HG02642 (cell line): ENCODE measurements at regions not wholly inside any gene's neighbourhood (a gene's known extent, or its start where the extent isn't known, plus 50 kb on each side); places are given as distances from the start of the nearest gene placed in this dataset.

ENCODE experiments used
- ATAC-seq: cut with Tn5 transposase; IDR thresholded peaks from one replicate; pipeline ENCODE4 v1.9.1; 2021; ENCODE audit warnings: mild to moderate bottlenecking; ENCODE audit not compliant: unreplicated experiment, poor library complexity

DNA sequence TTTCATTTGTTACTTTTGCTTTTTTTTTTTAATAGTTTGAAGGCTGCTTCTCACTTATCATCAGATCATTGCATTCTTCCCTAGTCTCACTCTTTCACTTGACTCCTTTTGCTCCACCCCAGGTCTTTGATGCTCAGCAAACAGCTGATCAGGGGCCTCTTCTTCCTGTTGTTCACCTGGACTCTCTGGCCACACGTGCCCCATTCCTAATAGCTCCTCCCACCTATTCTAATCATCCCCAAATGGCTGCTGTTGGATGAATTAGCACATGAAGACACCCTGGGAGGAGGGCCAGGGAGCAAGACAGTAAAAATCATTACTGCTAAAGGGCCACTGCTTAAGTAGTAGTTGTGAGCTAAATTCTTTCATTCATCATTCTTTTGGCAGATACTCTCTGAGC, 119.5 kb downstream of the MAB21L3 start:
- ATAC-seq: no peak

DNA sequence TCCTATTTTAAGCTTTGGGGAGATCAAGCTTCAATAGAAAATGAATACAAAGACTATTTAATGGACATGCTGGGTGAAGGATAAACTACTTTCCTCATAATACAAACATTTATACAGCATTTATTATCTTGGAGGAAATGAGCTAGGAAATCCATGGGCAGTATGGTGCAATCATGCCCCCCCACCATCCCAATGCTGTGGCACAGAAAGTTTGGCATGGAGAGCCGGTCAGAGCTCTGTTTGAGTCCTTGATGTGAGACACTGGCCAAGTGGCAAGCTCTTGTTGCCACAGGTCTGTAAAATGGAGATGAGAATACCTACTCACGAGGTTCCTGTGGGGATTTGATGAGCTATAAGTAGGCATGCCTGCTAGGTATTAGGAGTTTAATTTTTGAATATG, 120.6 kb downstream of the MAB21L3 start:
- ATAC-seq: no peak

DNA sequence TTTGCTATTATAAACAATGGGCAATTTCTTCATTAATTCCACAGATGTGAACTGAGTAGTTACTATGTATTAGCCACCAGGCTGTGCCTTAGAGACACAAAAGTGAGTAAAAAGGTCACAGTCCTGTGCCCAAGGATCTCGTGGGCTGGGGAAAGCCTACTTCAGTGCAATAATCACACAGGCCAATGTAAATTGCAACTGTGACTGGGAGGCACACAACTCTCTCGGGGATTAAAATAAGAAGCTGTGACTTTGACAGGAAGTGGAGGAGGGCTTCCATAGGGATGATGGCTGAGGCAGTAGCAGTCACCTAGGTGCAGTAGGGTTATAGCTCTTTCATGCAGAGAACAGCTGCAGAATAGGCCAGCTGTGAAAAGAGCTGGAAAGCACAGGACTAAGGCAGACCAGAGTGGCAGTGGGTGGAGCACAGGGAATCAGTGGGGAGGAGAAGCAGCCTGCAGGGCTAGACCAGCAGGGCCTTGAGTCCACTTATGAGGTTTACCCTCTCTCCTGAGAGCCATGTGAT, 121.9 kb downstream of the MAB21L3 start:
- ATAC-seq: no peak

DNA sequence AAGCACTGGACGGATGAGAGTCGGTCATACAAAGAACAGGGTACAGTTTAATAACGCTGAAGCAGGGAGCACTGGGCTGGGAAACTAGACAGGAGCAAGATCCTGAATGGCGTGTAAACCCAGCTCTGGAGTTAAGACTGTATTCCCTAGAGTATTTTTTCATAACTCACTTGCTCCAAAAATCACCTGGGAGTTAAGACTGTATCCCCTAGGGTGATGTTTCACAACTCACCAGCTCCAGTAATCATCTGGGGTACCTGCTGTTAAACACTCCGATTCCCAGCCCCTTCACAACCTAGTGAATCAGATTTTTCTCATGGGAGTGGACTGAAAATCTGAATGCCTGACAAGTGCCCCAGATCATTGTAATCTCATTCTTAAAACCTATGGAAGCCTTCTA, 123.2 kb downstream of the MAB21L3 start:
- no peak for ATAC-seq

DNA sequence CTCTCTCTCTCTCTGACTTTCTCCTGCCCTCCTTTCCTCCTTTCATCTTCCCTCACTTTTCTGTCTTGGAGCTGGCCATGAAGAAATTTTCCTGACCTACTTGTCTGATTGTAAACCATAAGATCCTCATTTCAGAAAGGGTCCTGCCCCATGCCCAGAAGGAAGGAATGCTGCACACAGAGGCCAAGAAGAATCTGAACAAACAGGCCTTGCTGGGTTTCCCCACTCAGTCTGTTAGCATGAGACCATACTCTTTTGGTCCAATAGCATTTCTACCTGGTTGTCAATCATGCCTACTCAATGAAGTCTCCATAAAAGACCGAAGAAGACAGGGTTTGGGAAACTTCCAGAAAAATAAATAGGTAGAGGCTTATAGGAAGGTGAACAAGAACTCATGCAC, 128.7 kb downstream of the MAB21L3 start:
- no peak for ATAC-seq

DNA sequence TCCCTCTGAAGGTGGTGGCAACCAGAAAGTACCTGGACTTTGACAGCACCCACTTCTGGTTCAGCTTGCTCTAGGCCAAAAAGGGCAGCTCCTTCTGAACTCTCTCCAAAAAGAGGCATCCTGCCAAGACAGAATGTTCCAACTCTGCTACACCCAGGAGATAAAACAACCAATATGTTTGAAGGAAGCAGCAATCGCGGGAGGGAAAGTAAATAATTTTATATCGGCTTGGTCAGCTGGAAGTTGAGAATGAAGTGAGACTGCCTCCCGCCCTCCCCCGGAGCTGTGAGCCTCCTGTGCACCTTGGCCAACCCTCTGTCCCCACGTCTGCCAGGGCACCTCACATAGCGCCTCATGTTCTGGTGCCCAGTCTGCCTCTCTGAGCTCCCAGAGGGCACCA, 130.3 kb upstream of the ATP1A1 start:
- ATAC-seq: no peak

DNA sequence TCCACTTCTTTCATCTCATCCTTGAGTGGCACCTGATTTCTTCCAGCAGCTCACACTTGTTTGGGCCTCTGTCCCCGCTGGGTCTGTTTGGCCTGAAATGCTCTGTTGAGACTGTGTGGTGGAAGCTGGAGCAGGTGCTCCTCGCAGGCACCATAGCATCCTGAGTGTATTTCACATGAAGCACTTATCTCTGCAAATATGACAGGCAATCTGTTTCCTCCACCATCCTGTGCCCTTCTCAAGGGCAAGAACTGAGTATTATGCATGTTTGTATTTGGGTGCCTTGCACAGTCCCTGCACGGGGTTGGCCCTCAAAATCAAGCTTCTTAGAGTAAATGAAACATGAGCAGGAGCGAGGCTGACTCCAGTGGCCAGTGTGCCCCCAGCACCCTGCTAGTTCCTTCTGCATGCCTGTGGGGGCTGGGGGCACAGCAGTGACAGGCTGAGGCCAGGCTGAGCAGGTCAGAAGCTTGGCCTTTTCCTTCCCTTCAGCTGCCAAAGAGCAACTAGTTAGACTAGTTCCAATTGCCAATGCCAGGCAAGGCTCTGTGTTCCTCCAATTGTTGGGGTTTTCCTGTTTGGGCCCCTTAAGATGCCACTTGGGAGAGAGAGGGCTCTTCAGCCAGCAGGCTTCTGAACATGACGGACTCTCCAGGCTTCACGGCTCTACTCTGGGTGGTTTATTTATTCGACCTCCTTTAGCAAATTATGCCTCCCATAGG, 129.6 kb upstream of the ATP1A1 start:
- no peak for ATAC-seq

DNA sequence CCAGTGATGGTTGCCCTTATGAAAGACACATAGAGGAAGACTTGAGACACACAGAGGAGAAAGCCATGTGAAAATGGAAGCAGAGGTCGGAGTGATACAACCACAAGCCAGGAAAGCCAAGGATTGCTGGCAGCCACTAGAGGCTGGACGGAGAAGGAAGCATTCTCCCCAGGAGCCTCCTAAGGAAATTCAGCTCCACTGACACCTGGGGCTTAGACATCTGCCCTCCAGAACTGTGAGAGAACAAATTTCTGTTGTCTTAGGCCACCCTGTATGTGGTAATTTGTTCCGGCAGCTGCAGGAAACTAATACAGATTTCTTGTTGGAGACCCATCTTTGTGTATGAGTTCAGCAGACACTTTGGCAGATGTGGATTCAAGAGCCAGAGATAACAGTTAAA, 126.9 kb upstream of the ATP1A1 start:
- ATAC-seq: no peak

DNA sequence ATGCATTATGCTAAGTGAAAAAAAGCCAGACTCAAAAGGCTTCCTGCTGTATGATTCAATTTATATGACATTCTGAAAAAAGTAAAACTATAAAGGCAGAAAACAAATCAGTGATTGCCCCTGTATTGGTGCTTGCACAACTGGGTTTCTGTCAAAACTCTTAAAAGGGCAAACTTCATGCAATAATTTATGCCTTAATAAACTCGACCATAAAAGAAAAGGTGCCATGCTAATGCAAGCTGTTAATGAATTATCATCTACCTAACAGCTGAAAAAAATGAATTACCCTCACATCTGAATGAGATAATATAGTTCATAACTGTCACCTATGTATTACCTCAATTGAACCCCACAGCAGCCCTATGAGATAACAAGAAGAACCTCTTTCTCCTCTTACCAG, 120.8 kb upstream of the ATP1A1 start:
- no peak for ATAC-seq

DNA sequence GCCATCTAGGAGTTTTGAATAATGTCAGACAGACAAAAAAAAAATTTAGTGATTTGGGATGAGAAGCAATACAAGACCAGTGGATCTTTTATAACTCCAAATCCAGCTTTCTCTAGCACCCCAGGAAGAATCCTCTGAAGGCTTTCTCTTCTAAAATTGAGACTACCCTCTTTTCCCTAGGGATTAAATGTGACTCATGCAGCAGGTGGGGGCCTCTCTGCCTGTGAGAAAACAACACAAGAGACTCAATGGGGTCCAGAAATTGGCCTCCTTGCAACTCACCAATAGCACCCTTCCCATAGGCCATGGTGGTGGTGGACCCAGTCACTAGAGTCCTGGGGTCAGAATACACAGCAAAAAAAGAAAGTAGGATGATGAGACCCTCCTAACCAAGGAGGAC, 120.3 kb upstream of the ATP1A1 start:
- ATAC-seq: no peak

DNA sequence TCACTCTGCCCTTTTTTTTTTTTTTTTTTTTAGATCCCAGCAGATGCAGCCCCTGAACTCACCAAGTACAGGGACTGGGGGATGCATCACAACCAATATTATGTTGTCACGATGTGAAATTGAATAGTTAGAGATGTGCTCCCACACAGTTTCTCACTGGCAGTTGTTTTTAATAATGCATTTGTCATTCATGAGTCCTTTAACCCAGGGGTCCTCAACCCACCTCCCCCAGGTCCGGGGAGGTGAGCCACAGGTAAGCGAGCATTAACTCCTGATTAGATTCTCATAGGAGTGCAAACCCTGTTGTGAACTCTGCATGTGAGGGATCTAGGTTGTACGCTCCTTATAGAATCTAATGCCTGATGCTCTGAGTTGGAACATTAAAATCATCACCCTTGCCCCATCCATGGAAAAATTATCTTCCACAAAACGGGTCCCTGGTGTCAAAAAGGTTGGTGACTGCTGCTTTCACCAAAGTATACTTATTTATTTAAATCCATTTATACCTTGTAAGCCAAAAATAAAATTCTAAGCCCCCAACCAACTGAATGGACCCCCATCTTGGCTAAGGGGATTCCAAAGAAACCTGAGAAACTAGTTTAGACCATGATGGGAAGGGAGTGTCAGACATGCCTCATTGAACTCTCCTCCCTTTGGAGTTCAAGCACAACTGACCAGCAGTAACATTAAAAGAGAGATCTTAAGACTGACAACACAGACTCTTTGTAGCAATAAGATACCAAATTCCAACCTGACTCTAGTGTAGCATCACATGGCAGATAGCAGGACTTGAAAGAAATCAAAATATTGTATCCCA, 119.3 kb upstream of the ATP1A1 start:
- no peak for ATAC-seq

DNA sequence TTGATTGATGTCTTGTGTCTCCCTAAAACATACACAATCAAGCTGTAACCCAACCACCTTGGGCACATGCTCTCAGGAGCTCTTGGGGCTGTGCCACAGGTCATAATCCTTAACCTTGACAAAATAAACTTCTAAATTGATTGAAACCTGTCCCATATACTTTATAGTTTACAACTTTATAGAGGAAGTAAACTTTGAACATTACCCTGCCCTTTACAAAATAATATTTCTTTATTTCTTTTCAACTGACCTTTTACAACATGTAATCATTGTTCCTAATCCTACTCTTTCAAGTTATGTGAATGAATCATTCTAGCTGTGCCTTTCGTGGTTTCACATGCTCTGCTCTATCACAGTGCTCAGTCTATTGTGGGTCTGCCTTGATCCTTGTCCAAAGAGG, 118.3 kb upstream of the ATP1A1 start:
- no peak for ATAC-seq

DNA sequence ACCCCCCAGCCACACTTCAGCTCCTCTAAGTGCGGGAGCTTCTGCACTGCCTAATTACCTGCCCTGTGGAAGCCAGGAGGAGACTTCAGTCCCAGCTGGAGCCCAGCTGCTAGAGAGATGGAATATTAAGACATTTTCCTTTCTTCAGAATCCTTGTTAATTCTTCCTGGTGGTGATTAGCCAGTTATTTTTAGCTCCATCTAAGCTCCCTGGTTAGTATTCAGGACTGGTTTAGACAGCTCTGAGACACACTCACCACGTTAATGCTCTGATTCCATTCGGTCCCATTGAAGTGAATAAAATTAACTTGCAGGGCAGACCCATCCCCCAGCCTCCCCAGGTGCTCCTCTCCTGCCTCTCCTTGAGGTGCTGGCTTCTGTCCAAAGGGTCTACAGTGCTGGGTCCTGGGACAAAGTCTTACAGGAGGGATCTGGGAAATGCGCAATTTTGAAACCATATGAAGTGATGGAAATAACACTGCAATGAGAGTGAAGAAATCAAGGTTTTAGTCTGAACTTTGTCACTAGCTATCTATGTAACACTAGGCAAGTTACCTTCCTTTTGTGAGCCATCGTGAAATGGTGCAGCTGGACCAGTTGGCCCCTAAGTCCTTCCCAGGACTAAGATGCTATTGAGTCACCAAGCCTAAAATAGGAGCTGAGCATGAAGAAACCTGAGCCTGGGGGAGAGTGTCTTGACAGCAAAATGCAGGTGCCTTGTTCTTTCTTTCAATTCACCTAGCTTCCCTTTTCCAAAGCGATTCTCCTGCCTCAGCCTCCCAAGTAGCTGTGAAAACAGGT, 117.4 kb upstream of the ATP1A1 start:
- no peak for ATAC-seq

DNA sequence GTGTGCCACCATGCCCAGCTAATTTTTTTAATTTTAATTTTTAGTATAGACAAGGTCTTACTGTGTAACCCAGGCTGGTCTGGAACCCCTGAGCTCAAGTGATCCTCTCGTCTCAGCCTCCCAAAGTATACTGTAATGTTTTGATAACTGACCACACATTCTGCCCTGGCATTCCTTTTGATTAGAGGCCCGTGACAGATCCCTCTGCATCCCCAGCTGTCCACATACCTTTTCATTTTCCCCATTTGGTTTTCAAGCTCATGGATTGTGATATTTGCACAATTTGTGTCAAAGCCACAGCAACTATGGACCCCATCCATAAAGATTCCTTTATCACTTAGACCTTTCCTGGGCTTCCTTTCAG, 116.8 kb upstream of the ATP1A1 start:
- ATAC-seq: no peak

DNA sequence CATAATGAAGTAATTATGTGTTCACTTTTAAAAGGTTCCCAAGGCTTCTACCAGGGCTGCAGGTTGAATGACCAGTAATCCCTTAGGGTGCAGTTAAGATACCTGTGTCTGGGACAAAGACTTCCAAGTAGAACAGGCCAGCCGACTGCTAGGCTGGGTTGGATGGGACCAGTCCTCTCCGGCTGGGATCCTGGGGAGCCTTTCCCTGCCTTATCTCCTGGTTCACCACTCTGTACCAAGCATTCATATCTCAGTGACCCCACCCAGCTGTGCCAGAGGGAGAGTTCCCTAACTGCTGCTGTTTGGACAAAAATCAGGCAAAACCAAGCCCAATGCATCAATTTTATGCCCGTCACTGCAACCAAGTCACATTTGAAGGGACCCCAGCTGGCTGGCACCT, 116.2 kb upstream of the ATP1A1 start:
- ATAC-seq: no peak

DNA sequence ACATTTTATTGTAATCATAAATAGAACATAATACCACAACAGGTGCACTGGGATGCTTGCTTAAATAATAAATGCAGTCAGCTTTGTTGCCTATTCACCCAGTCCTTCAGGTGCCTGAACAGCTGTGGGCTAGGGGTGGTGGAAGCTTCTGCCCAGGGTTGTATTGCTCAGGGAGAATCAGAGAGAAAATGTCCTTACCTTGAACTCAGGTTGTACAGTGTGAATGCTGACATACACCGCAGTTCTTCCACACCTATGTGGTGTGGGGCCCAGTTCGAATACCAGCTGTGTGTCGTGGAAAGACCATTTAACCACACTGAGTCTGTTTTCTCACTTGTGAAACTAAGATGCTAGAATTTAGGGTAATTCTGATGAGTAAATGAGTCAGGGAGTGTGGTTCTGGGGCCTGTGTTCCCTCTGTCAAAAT, 115.7 kb upstream of the ATP1A1 start:
- peak; percentile 75 for ATAC-seq

DNA sequence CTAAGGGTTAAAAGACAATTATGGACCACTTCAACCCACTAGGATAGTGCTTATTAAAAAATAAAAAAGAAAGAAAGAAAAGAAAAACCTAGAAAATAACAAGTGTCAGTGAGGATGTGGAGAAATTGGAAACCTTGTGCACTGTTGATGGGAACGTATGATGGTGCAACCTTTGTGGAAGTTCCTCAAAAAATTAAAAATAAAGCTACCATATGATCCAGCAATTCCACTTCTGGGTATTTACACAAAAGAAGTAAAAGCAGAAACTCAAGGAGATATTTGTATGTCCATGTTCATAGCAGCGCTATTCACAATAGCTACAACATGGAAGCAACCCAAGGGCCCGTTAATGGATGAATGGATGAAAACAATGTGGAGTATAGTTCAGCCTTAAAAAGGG, 115.2 kb upstream of the ATP1A1 start:
- no peak for ATAC-seq

DNA sequence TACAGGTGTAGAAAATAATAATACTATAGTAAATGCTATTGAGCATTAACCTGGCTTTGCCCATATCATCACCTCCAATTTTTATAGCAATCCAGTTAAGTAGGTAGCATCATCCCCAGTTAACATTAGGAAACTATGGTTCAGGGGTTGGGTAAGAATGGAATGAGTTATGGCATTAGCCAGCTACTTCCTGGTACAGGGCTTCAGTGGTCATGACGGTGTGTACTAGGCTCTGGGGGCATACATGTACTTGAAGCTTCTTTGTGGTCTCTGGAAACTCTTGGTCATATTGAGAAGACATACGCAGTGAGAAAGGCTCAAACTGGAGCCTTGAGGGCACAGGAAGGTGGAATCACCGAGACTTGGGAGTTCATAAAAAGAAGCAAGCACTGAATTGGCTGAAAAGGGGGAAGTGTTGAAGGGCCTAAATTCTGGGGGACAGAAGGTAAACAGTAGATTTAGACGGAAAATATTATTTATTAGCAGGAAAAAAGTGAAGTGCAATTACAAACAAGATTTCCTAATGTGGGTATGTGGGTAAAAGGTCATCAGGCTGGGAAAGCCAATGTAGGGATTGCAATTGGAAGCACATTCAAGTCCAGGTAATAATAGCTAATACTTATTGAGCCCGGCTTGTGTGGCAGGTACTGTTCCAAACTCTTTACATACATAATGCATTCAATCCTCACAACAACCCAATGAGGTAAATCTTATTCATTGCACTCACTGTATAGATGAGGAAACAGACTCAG, 114.2 kb upstream of the ATP1A1 start:
- ATAC-seq: no peak

DNA sequence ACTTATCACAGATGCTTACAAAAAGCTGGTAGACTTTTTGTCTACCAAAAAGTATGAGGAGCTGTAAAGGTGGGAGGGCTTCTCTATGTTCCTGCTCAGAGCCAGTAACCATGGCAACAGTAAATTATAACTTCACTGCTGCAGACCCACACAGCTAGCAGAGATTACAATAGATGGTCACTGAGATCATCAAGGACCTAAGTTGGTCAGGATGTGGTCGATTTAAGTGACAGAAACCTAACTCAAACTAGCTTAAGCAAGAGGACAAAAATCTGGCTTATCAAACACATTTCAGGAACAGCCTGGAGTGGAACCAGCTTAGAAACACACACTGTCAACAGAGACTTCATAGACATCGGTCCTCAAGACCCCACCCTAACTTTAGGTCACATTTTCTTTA, 113.4 kb upstream of the ATP1A1 start:
- no peak for ATAC-seq

DNA sequence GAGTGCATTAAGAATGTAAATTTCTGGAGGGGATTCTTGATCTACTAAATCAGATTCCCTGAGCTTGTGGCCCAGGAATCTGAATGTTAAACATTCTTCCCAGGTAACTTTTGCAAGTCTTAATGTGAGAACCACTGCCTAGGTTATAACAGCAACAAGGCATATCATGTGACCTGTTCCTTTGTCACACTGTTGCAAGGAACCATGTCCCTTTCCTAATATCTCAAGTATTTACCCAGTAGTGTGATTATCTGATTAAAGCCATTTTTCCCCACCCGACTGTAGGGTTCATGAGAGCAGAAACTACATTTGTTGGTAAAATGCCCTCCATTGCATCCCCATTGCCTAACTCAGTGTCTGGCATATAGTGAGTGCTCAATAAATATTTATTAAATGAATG, 112.9 kb upstream of the ATP1A1 start:
- ATAC-seq: no peak
